ENCODE measurements at regions not wholly inside any gene's neighbourhood (a gene's known extent, or its start where the extent isn't known, plus 50 kb on each side); places are given as distances from the start of the nearest gene placed in this dataset.

- Histone ChIP-seq H2AFZ (ENCODE audit: low read depth, low read length) (no peak overlapping the region), H3K4me2 (ENCODE audit: insufficient read depth, low read length) (no peak overlapping the region), H3K27me3 (ENCODE audit: control insufficient read depth in 2 of 2, insufficient read depth in 2 of 2, low read length in 2 of 2) (no peaks in the 10 kb centered on the region), H3K4me3 (no peak overlapping the region), H3K36me3 (ENCODE audit: control insufficient read depth, insufficient read depth, low read length) (no peaks in the 10 kb centered on the region), H4K20me1 (replicated peaks; ENCODE audit: control insufficient read depth, insufficient read depth, low read length) (no peaks in the 10 kb centered on the region), H3K9ac (ENCODE audit: insufficient read depth in 1 of 2, low read depth in 2 of 2, low read length in 2 of 2) (no peak overlapping the region), H3K9me1 (ENCODE audit: control insufficient read depth, insufficient read depth, low read length) (no peaks in the 10 kb centered on the region), H3K4me1 (replicated peaks in 1 of 2; ENCODE audit: control insufficient read depth in 2 of 2, insufficient read depth in 2 of 2, low read length in 2 of 2) (no peaks in the 10 kb centered on the region), H3K79me2 (ENCODE audit: control insufficient read depth, insufficient read depth, low read length) (no peaks in the 10 kb centered on the region), H3K27ac (ENCODE audit: extremely low read depth, low read depth, low read length) (no peak overlapping the region), H3K9me3 (replicated peaks; ENCODE audit: control insufficient read depth, insufficient read depth, low read depth, low read length) (no peaks in the 10 kb centered on the region)
- ChIA-PET CTCF (ENCODE audit: low intra/inter-chr PET ratio) (no interaction called here), POLR2A (no interaction called here)
- intact Hi-C loops (cut with micrococcal nuclease) = no loop called here
- no peak for DNase-seq (ENCODE audit: extremely low read depth in 1 of 4, low spot score in 3 of 4)
- TF ChIP-seq ZNF707 (CRISPR knock-in tag; conservative IDR thresholded peaks at IDR 0.05) (no peak), MTF1 (CRISPR knock-in tag; IDR thresholded peaks at IDR 0.05; ENCODE audit: borderline replicate concordance) (no peak), ZNF316 (IDR thresholded peaks at IDR 0.05) (no peak), MECOM (CRISPR knock-in tag; IDR thresholded peaks at IDR 0.05) (no peak), ETS1 (conservative IDR thresholded peaks at IDR 0.05; ENCODE audit: control insufficient read depth, low read depth, low read length) (no peak), NCOR1 (IDR thresholded peaks at IDR 0.05) (no peak), ZNF280A (IDR thresholded peaks at IDR 0.05; ENCODE audit: low read depth, partially characterized antibody) (no peak), SUPT5H (IDR thresholded peaks at IDR 0.05) (no peak), KAT2B (IDR thresholded peaks at IDR 0.05; ENCODE audit: low read depth, low read length) (no peak), FOXJ2 (tag; IDR thresholded peaks at IDR 0.05) (no peak), NUFIP1 (IDR thresholded peaks at IDR 0.05; ENCODE audit: partially characterized antibody) (no peak)
- in situ Hi-C loops (cut with MboI) = no loop called here
- ATAC-seq = no peak
- no peak for FAIRE-seq
- 18% methylated on average over 4 of the region's 4 CpGs for WGBS (ENCODE audit: insufficient coverage, low coverage, missing lambda C conversion rate)
- no TSS peak for BruUV-seq (replicated peaks)
These were observed 119.7 kb downstream of the PMAIP1 start for GRCh38 chr18:60019463-60019840.

All from K562 (cell line).